Kasumi-1 (cell line): ENCODE measurements at regions not wholly inside any gene's neighbourhood (a gene's known extent, or its start where the extent isn't known, plus 50 kb on each side); places are given as distances from the start of the nearest gene placed in this dataset.

Experiments used
- DNase-seq, 2 experiments: peaks; one replicate each; lab custom pipeline; 2025; lab: John Stamatoyannopoulos, UW

- no peak for DNase-seq
These were observed 441.2 kb upstream of the ANO3 start for GRCh38 chr11:25890626-25891260.

GRCh38 chr11:25891960-25892359 lies 440.0 kb upstream of the ANO3 start:
- DNase-seq, result no peak

GRCh38 chr11:25899617-25900160 lies 432.2 kb upstream of the ANO3 start:
- no peak for DNase-seq

GRCh38 chr11:25900814-25901213 lies 431.1 kb upstream of the ANO3 start:
- no peak for DNase-seq

GRCh38 chr11:25901415-25901814 lies 430.5 kb upstream of the ANO3 start:
- no peak for DNase-seq

- DNase-seq, result no peak
These were observed 429.5 kb upstream of the ANO3 start for GRCh38 chr11:25902476-25902875.

- DNase-seq, result no peak
These were observed 423.2 kb upstream of the ANO3 start for GRCh38 chr11:25908726-25909125.

- DNase-seq, result peak; percentile 1 to 12
These were observed 421.8 kb upstream of the ANO3 start for GRCh38 chr11:25910086-25910485.

GRCh38 chr11:25920356-25920755 lies 411.6 kb upstream of the ANO3 start:
- DNase-seq, result no peak

- DNase-seq, result no peak
These were observed 407.3 kb upstream of the ANO3 start for GRCh38 chr11:25924586-25924985.

- DNase-seq, result no peak
These were observed 406.6 kb upstream of the ANO3 start for GRCh38 chr11:25925359-25925758.

- DNase-seq, result peak; percentile 9 to 11
These were observed 404.4 kb upstream of the ANO3 start for GRCh38 chr11:25927411-25927953.

- DNase-seq, result no peak
These were observed 403.9 kb upstream of the ANO3 start for GRCh38 chr11:25928076-25928475.

GRCh38 chr11:25938952-25939351 lies 393.0 kb upstream of the ANO3 start:
- no peak for DNase-seq

GRCh38 chr11:25939691-25940090 lies 392.2 kb upstream of the ANO3 start:
- no peak for DNase-seq

- DNase-seq, result no peak
These were observed 390.6 kb upstream of the ANO3 start for GRCh38 chr11:25941353-25941752.

- no peak for DNase-seq
These were observed 388.9 kb upstream of the ANO3 start for GRCh38 chr11:25943031-25943430.

- no peak for DNase-seq
These were observed 387.9 kb upstream of the ANO3 start for GRCh38 chr11:25943777-25944661.

GRCh38 chr11:25949918-25950317 lies 382.0 kb upstream of the ANO3 start:
- DNase-seq, result no peak

GRCh38 chr11:25953006-25953405 lies 378.9 kb upstream of the ANO3 start:
- DNase-seq, result no peak

GRCh38 chr11:25958045-25958444 lies 373.9 kb upstream of the ANO3 start:
- no peak for DNase-seq

GRCh38 chr11:25961539-25961938 lies 370.4 kb upstream of the ANO3 start:
- DNase-seq, result no peak
